Activated CD4-positive, alpha-beta T cell treated with anti-CD3 and anti-CD28 coated beads for 1 hour (primary cell): ENCODE measurements at regions not wholly inside any gene's neighbourhood (a gene's known extent, or its start where the extent isn't known, plus 50 kb on each side); places are given as distances from the start of the nearest gene placed in this dataset.

ENCODE experiments used
- DNase-seq: peaks from one replicate; pipeline ENCODE4 v3.0.0-alpha.2; 2020

DNA sequence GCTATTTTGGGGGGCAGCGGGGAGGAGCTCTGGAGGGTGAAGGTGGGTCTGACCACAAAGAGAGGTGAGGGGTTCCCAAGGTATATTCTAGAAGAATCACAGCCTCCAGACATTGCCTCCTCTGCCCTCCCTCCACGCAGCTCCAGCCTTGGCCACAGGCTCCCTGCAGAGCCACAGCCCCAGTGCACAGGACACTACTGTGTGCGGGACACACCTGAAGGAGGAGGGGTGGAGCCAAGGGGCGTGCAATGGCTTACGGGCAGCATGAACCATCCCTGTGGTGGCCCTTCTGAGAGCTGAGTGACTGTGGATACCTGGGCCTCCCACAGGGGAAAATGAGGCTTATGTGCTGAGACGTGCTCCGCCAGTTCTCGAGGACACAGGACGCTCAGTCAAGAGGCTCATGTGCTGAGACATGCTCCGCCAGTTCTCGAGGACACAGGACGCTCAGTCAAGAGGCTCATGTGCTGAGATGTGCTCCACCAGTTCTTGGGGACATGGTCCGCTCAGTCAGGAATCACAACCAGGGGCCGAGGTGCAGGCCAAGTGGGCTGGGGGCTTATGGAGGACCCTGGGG, 417.3 kb downstream of the SHANK2 start:
- DNase-seq: no peak

- DNase-seq: no peak
Measured at GRCh38 chr11:70836071-70836470, 416.3 kb downstream of the SHANK2 start.

- no peak for DNase-seq
Measured at GRCh38 chr11:70838198-70838597, 414.2 kb downstream of the SHANK2 start.

- DNase-seq: no peak
Measured at GRCh38 chr11:70839851-70840250, 412.5 kb downstream of the SHANK2 start.

DNA sequence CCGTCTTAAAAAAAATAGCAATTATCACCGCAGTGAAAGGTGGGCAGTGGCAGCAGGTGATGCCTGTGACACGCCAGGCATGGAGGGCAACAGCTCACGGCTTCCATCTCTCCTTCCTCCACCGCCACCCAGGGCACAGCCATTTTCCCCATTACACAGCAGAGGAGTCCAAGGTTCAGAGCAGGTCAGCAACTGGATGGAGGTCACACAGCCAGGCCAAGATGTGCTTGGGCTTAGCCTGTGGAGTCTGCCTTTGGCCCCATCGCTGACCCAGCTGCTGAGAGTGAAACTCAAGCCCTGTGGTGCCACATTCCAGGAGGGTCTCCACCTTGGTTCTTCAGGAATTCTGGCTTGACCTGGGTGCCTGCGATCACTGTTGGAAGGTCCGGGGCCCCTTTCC, 411.1 kb downstream of the SHANK2 start:
- DNase-seq: no peak

DNA sequence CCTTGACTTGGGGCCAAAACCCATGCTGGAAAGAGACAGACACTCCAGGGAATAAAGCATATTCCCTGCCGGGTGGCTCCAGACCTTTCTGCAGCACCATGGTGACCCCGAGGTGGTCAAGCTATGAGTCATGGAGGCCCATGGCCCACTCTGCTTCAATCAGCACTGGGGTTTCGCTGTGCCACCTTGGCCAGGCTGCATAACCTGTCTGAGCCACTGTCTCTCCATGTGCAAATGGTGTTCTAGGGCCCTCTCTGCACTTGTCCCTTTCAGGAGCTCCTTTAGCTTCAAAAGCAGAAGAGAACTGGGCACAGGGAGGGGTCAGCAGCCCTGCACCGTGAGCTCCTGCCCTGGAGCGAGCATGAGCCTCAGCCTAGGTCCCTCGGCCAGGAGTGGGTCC, 410.1 kb downstream of the SHANK2 start:
- DNase-seq: no peak

DNA sequence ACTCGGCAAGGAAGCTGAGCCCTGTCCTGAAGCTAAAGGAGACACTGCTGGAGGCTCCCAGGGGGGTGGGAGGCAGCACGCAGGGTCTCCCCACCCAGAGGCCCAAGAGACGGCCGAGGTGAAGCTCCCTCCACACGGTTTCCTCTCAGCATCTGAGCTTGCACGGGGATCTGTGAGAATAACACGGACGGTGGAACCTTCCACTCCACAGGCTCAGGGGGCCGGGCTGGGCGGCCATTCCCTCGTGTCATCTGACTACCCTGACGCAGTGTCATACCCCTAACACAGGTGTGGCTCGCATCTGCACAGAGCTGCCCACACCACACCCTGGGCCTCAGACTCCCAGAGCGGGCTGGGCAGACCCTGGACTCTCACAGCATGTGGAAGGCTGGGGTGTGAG, 409.7 kb downstream of the SHANK2 start:
- no peak for DNase-seq

- no peak for DNase-seq
Measured at GRCh38 chr11:70843906-70844305, 408.5 kb downstream of the SHANK2 start.

DNA sequence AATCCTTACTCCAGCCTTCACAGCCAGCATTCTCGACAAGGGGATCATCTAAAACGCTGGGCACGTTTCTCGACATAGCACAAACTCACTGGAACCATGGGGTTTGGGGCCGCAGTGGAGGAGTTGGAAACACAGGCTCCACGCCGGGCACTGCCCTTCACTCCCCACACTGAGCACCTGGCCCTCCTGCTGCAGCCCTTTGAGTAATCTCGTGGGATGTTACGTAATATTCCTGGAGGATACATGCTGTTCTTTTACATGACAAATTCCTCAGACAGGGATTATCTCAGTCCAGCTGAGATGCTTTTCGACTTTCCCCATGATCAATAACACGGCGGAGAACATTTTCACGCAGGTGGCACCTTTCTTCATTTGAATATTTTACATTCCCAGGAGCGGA, 408.0 kb downstream of the SHANK2 start:
- DNase-seq: no peak

DNA sequence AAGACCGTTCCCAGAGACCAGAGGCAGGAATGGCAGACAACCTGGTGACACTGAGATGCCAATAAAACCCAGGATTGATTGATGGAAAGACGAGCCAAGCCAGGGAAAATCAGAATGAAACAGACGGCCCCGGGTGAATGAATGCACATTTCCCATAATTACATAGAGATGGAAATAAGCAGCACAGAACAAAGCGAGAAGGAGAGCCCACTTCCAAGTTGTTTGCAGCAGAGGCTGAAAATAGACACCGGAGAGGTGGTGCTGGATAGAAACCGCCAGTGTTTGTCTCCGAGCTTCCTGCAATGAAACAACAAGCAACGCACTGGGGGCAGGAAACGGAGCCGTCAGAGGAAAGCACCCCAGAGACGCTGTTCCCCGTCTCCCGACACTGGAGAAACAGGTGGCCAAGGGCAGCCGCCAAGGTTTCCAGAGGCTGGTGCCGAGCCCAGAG, 406.8 kb downstream of the SHANK2 start:
- no peak for DNase-seq

GRCh38 chr11:70846781-70847655, 405.4 kb downstream of the SHANK2 start:
- DNase-seq: no peak

DNA sequence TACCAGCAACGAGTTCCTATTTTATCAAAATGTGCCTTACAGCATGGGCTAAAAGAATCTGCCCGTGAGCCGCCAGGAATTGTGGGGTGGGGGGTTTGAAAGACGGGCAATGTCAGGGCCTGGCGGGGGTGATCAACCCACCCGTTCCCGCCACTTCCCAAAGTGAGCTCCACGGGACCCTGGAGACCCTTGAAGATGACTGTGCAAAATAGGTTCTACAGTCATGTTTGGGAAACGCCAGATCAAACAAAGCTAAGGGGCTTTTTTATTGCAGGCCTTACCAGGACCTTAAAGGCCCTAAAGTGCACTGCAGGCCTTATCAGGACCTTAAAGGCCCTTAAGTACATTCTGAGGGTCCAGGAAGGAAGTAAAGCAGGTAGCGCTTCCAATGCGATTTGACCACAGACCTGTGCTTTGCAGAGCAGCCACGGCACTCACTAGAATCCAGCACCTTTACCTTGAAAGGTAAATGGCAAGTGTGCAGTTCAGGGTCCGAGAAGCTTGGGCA, 404.1 kb downstream of the SHANK2 start:
- no peak for DNase-seq

DNA sequence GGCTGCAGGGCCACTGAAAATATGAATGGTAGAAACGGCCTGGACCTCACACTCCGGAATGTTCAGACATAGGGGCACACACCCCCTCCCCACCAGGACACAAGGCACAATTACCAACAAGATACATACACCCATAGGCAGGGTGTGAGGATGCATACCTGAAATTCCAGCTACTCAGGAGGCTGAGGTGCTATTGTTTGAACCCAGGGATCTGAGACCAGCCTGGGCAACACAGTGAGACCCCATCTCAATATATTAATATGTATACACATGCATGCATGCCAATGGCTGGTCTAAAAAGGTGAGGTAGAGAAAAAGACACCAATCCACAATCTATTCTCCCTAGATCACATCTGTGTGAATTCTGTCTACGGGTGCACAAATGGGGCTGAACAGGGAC, 403.3 kb downstream of the SHANK2 start:
- DNase-seq: no peak

- DNase-seq: no peak
Measured at GRCh38 chr11:70851308-70851707, 401.1 kb downstream of the SHANK2 start.

GRCh38 chr11:70851907-70852306, 400.5 kb downstream of the SHANK2 start:
- DNase-seq: no peak

- DNase-seq: no peak
Measured at GRCh38 chr11:70853068-70853769, 399.2 kb downstream of the SHANK2 start.

GRCh38 chr11:70853770-70854108, 398.6 kb downstream of the SHANK2 start:
- DNase-seq: no peak

- no peak for DNase-seq
Measured at GRCh38 chr11:70854201-70854600, 398.2 kb downstream of the SHANK2 start.

- no peak for DNase-seq
Measured at GRCh38 chr11:70854901-70855556, 397.3 kb downstream of the SHANK2 start.

DNA sequence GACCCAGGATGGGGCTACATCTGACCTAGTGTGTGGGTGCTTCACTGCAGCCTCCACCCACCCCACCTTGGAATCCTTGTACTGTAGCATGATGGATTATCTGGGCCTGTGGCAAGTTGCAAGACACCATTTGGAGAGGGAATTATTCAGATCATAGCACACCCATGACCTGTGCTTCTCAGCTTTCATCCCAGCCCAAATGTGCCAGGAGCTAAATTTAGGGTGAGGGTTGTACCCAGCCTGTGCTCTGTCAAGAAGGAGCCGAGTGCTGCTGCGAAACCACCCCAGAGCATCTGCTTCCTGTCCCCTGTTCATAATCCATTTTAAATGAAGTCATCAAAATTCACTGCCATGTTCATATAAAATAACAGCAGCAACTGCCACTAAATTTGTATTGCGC, 394.5 kb downstream of the SHANK2 start:
- DNase-seq: no peak

GRCh38 chr11:70859180-70859579, 393.2 kb downstream of the SHANK2 start:
- no peak for DNase-seq

DNA sequence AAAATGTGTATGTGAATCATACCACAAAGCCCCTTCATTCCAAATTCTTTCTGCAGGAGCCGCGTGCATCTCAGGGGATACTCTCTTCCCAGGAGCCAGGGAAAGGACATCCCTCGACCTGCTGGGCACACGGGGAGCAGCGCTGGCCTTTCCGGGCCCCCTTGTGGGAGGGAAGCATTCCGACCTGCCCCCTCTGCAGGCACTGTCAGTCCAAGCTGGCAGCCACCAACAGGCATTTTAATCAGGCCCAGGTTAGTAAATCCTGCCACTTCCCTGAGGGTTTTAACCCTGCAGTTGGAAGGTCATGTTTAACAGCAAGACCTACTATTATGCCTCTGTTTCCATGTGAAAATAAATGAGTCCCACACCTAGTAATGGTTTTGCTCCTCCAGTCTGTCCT, 391.5 kb downstream of the SHANK2 start:
- DNase-seq: no peak

DNA sequence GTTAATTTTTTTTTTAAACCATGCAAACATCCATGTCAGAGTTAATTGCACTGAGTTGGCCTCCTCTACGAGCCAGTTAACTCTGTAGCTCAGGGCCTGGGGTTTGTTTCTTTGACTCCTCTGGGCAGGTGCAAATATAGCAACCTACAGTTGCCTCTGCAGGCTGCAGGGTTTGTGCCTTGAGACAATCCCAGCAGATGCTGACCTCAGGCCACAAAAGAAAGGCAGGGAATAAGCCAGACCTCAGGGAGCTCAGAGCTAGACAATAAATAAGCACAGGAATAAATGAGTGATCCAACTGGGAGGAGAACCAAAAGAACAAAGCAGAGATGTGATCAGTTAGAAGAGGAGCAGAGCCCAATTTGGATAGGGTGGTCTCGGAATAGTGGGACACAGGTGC, 390.8 kb downstream of the SHANK2 start:
- DNase-seq: no peak
